ENCODE measurements at regions not wholly inside any gene's neighbourhood (a gene's known extent, or its start where the extent isn't known, plus 50 kb on each side); places are given as distances from the start of the nearest gene placed in this dataset.

- H3K4me2 ChIP-seq (ENCODE audit: low read length): peak overlapping the region; percentile 40
- no peaks in the 10 kb centered on the region for H4K20me1 ChIP-seq (ENCODE audit: low read length)
- no peaks in the 10 kb centered on the region for H3F3A ChIP-seq (ENCODE audit: low read length, unreplicated experiment)
- POLR2A ChIA-PET (ENCODE audit: unreplicated experiment): no interaction called here
- H3K4me3 ChIP-seq (ENCODE audit: low read length): no peak overlapping the region
- no peaks in the 10 kb centered on the region for H3K79me2 ChIP-seq (ENCODE audit: low read length)
- H3K27me3 ChIP-seq (ENCODE audit: low read length): peaks cover 10% of the 10 kb centered on the region; the same call in 1 of the 2 replicates
- DNase-seq: peak; percentile 91
- CTCF ChIA-PET: no interaction called here
- H3K9me2 ChIP-seq (replicated peaks; ENCODE audit: low read length): no peaks in the 10 kb centered on the region
- H3K36me3 ChIP-seq (ENCODE audit: low read depth, low read length): no peaks in the 10 kb centered on the region
- H2AFZ ChIP-seq (ENCODE audit: low read length): no peak overlapping the region
- peaks cover 32% of the 10 kb centered on the region for H3K4me1 ChIP-seq (ENCODE audit: insufficient read depth, low read length)
- TF ChIP-seq EZH2 (IDR thresholded peaks at IDR 0.05; ENCODE audit: low read length, unreplicated experiment): no peak
- TF ChIP-seq CTCF (conservative IDR thresholded peaks at IDR 0.05; ENCODE audit: low read depth, low read length): no peak
- no peak for TF ChIP-seq EZH2phosphoT487 (IDR thresholded peaks at IDR 0.05; ENCODE audit: borderline replicate concordance, low read length)
- intact Hi-C loops (cut with micrococcal nuclease): no loop called here
- H3K9me3 ChIP-seq (ENCODE audit: low read length): no peaks in the 10 kb centered on the region
- 0 out of 2 replicates have a peak overlapping the region, but pooled peaks have one; percentile 20 for H3K27ac ChIP-seq (ENCODE audit: low read length)
- H3K9ac ChIP-seq (ENCODE audit: low read length): no peak overlapping the region
- BruUV-seq (replicated peaks): no TSS peak
- ATAC-seq: peak; percentile 76
Observed at GRCh38 chr7:132028144-132028920, 471.9 kb upstream of the PODXL start.

GRCh38 chr7:132024290-132024689 is 467.9 kb upstream of the PODXL start:
- H3K36me3 ChIP-seq (ENCODE audit: low read depth, low read length): no peaks in the 10 kb centered on the region
- POLR2A ChIA-PET (ENCODE audit: unreplicated experiment): no interaction called here
- intact Hi-C loops (cut with micrococcal nuclease): no loop called here
- H3K4me2 ChIP-seq (ENCODE audit: low read length): no peak overlapping the region
- peaks cover 13% of the 10 kb centered on the region for H3K4me1 ChIP-seq (ENCODE audit: insufficient read depth, low read length)
- TF ChIP-seq EZH2phosphoT487 (IDR thresholded peaks at IDR 0.05; ENCODE audit: borderline replicate concordance, low read length) (no peak), EZH2 (IDR thresholded peaks at IDR 0.05; ENCODE audit: low read length, unreplicated experiment) (no peak), CTCF (conservative IDR thresholded peaks at IDR 0.05; ENCODE audit: low read depth, low read length) (no peak)
- DNase-seq: no peak
- no peak overlapping the region for H3K9ac ChIP-seq (ENCODE audit: low read length)
- H3K79me2 ChIP-seq (ENCODE audit: low read length): no peaks in the 10 kb centered on the region
- no peak for ATAC-seq
- peaks cover 10% of the 10 kb centered on the region; the same call in 1 of the 2 replicates for H3K27me3 ChIP-seq (ENCODE audit: low read length)
- no peak overlapping the region for H3K4me3 ChIP-seq (ENCODE audit: low read length)
- no peak overlapping the region for H2AFZ ChIP-seq (ENCODE audit: low read length)
- CTCF ChIA-PET: no interaction called here
- no peak overlapping the region for H3K27ac ChIP-seq (ENCODE audit: low read length)
- H4K20me1 ChIP-seq (ENCODE audit: low read length): no peaks in the 10 kb centered on the region
- no peaks in the 10 kb centered on the region for H3K9me2 ChIP-seq (replicated peaks; ENCODE audit: low read length)
- no TSS peak for BruUV-seq (replicated peaks)
- H3F3A ChIP-seq (ENCODE audit: low read length, unreplicated experiment): no peaks in the 10 kb centered on the region
- no peaks in the 10 kb centered on the region for H3K9me3 ChIP-seq (ENCODE audit: low read length)

GRCh38 chr7:132023466-132023865 is 467.0 kb upstream of the PODXL start:
- H2AFZ ChIP-seq (ENCODE audit: low read length): no peak overlapping the region
- H3K36me3 ChIP-seq (ENCODE audit: low read depth, low read length): no peaks in the 10 kb centered on the region
- ATAC-seq: no peak
- no peaks in the 10 kb centered on the region for H3K79me2 ChIP-seq (ENCODE audit: low read length)
- peaks cover 10% of the 10 kb centered on the region; the same call in 1 of the 2 replicates for H3K27me3 ChIP-seq (ENCODE audit: low read length)
- no TSS peak for BruUV-seq (replicated peaks)
- no peaks in the 10 kb centered on the region for H3K9me3 ChIP-seq (ENCODE audit: low read length)
- ChIA-PET POLR2A (ENCODE audit: unreplicated experiment) (no interaction called here), CTCF (no interaction called here)
- no peak overlapping the region for H3K27ac ChIP-seq (ENCODE audit: low read length)
- no peaks in the 10 kb centered on the region for H3K9me2 ChIP-seq (replicated peaks; ENCODE audit: low read length)
- H3F3A ChIP-seq (ENCODE audit: low read length, unreplicated experiment): no peaks in the 10 kb centered on the region
- TF ChIP-seq EZH2phosphoT487 (IDR thresholded peaks at IDR 0.05; ENCODE audit: borderline replicate concordance, low read length) (no peak), EZH2 (IDR thresholded peaks at IDR 0.05; ENCODE audit: low read length, unreplicated experiment) (no peak), CTCF (conservative IDR thresholded peaks at IDR 0.05; ENCODE audit: low read depth, low read length) (no peak)
- no peak overlapping the region for H3K4me3 ChIP-seq (ENCODE audit: low read length)
- intact Hi-C loops (cut with micrococcal nuclease): no loop called here
- peaks cover 5% of the 10 kb centered on the region for H3K4me1 ChIP-seq (ENCODE audit: insufficient read depth, low read length)
- no peak for DNase-seq
- no peak overlapping the region for H3K9ac ChIP-seq (ENCODE audit: low read length)
- H4K20me1 ChIP-seq (ENCODE audit: low read length): no peaks in the 10 kb centered on the region
- H3K4me2 ChIP-seq (ENCODE audit: low read length): no peak overlapping the region
